Lower leg skin (tissue), 4 donors: ENCODE measurements at regions not wholly inside any gene's neighbourhood (a gene's known extent, or its start where the extent isn't known, plus 50 kb on each side); places are given as distances from the start of the nearest gene placed in this dataset.

Experiments
- DNase-seq, 2 donors: peaks; one replicate each; pipeline ENCODE4 v3.0.0-alpha.2; 2019; ENCODE audit warnings: low spot score in 2 of 2
- H3K4me3 ChIP-seq: fragments of 200-600 bp; sonication (generic); 2 replicates; pipeline ENCODE4 v1.5.1; 2017; ENCODE audit warnings: mild to moderate bottlenecking, low read depth; ENCODE audit not compliant: poor library complexity, severe bottlenecking
- POLR2A ChIP-seq, 2 donors: fragments of 450-650 bp; IDR thresholded peaks; one replicate each; pipeline ENCODE4 v1.6.1; 2016 to 2017; ENCODE audit warnings: antibody characterized with exemption in 2 of 2, mild to moderate bottlenecking in 1 of 2, moderate library complexity in 1 of 2
- WGBS, 2 donors: methylation state at CpG; one replicate each; pipeline ENCODE4 v1.1.5; 2018; 5-methylcytosine and 5-hydroxymethylcytosine counted together
- intact Hi-C: fragments of 100-400 bp; cut with DNase I; formaldehyde crosslinking; loops from one replicate; pipeline ENCODE4 v1.15.0; 2023; ENCODE audit warnings: low total_unique reads
- TF ChIP-seq, protein P1 (sequence below), 3 donors: fragments of 450-650 bp; IDR thresholded peaks; one replicate each; pipeline ENCODE4 v1.5.1; 2016; ENCODE audit warnings: antibody characterized with exemption in 3 of 3, mild to moderate bottlenecking in 3 of 3, moderate library complexity in 2 of 3

GRCh38 chr10:78547397-78547796 lies 513.7 kb downstream of the RPS24 start:
- DNase-seq: peak in 1 of 2 donors; percentile 60
- no peak for TF ChIP-seq POLR2A (IDR thresholded peaks at IDR 0.05)
- TF ChIP-seq, protein P1, sequence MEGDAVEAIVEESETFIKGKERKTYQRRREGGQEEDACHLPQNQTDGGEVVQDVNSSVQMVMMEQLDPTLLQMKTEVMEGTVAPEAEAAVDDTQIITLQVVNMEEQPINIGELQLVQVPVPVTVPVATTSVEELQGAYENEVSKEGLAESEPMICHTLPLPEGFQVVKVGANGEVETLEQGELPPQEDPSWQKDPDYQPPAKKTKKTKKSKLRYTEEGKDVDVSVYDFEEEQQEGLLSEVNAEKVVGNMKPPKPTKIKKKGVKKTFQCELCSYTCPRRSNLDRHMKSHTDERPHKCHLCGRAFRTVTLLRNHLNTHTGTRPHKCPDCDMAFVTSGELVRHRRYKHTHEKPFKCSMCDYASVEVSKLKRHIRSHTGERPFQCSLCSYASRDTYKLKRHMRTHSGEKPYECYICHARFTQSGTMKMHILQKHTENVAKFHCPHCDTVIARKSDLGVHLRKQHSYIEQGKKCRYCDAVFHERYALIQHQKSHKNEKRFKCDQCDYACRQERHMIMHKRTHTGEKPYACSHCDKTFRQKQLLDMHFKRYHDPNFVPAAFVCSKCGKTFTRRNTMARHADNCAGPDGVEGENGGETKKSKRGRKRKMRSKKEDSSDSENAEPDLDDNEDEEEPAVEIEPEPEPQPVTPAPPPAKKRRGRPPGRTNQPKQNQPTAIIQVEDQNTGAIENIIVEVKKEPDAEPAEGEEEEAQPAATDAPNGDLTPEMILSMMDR (IDR thresholded peaks at IDR 0.05): no peak
- intact Hi-C loops: no loop called here
- H3K4me3 ChIP-seq: no peak overlapping the region
- 80 to 83% methylated on average over 6 of the region's 6 CpGs for WGBS, 2 donors

GRCh38 chr10:78547905-78548304 lies 514.2 kb downstream of the RPS24 start:
- DNase-seq: peak in 1 of 2 donors; percentile 25
- intact Hi-C loops: no loop called here
- no peak for TF ChIP-seq POLR2A (IDR thresholded peaks at IDR 0.05)
- TF ChIP-seq, protein P1 (IDR thresholded peaks at IDR 0.05): no peak

GRCh38 chr10:78548369-78548768 lies 514.7 kb downstream of the RPS24 start:
- no peak for TF ChIP-seq POLR2A (IDR thresholded peaks at IDR 0.05)
- TF ChIP-seq, protein P1 (IDR thresholded peaks at IDR 0.05): no peak

More at GRCh38 chr10:78547905-78548304, 514.2 kb downstream of the RPS24 start:
- H3K4me3 ChIP-seq: no peak overlapping the region

GRCh38 chr10:78549140-78549935 lies 515.7 kb downstream of the RPS24 start:
- TF ChIP-seq, protein P1 (IDR thresholded peaks at IDR 0.05): no peak
- TF ChIP-seq POLR2A (IDR thresholded peaks at IDR 0.05): no peak
- no peak overlapping the region for H3K4me3 ChIP-seq
- peak in 1 of 2 donors; percentile 4 for DNase-seq
- WGBS, 2 donors: 60 to 63% methylated on average over 9 of the region's 9 CpGs
- intact Hi-C loops: no loop called here

More at GRCh38 chr10:78548369-78548768, 514.7 kb downstream of the RPS24 start:
- intact Hi-C loops: no loop called here
- 86 to 89% methylated on average over 3 of the region's 3 CpGs for WGBS, 2 donors
- peak in 1 of 2 donors; percentile 2 for DNase-seq
- H3K4me3 ChIP-seq: no peak overlapping the region

GRCh38 chr10:78550090-78550489 lies 516.4 kb downstream of the RPS24 start:
- DNase-seq: peak in 1 of 2 donors; percentile 23
- intact Hi-C loops: no loop called here
- TF ChIP-seq, protein P1 (IDR thresholded peaks at IDR 0.05): no peak
- no peak for TF ChIP-seq POLR2A (IDR thresholded peaks at IDR 0.05)
- 83 to 90% methylated on average over 4 of the region's 4 CpGs for whole genome bisulfite sequencing, 2 donors
- H3K4me3 ChIP-seq: no peak overlapping the region
